ENCODE measurements at regions not wholly inside any gene's neighbourhood (a gene's known extent, or its start where the extent isn't known, plus 50 kb on each side); places are given as distances from the start of the nearest gene placed in this dataset.

DNA sequence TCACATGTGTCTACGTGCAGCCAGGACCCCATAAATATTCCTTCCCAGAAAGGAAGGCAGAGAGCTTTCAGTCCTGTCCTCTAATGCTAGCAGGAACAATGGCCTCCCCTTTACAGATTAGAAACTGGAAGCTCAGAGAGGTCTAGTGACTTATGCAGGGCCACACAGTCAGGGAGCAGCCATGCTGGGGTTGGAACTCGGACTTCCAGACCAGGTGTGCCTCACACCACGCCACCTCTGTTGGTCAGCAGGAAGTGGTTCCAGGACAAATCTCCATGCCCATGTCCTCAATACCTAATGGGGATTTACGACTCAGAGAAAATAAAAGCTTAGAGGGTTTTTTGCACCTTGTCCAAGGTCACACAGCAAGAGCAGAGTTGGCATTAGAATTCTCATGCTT, 378.9 kb downstream of the RPS24 start:
- peak in 1 of 7 donors; percentile 25 for DNase-seq
- TF ChIP-seq, protein P1, sequence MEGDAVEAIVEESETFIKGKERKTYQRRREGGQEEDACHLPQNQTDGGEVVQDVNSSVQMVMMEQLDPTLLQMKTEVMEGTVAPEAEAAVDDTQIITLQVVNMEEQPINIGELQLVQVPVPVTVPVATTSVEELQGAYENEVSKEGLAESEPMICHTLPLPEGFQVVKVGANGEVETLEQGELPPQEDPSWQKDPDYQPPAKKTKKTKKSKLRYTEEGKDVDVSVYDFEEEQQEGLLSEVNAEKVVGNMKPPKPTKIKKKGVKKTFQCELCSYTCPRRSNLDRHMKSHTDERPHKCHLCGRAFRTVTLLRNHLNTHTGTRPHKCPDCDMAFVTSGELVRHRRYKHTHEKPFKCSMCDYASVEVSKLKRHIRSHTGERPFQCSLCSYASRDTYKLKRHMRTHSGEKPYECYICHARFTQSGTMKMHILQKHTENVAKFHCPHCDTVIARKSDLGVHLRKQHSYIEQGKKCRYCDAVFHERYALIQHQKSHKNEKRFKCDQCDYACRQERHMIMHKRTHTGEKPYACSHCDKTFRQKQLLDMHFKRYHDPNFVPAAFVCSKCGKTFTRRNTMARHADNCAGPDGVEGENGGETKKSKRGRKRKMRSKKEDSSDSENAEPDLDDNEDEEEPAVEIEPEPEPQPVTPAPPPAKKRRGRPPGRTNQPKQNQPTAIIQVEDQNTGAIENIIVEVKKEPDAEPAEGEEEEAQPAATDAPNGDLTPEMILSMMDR (IDR thresholded peaks at IDR 0.05): no peak
- TF ChIP-seq POLR2A (IDR thresholded peaks at IDR 0.05): no peak
- intact Hi-C loops (cut with DNase I): no loop called here

DNA sequence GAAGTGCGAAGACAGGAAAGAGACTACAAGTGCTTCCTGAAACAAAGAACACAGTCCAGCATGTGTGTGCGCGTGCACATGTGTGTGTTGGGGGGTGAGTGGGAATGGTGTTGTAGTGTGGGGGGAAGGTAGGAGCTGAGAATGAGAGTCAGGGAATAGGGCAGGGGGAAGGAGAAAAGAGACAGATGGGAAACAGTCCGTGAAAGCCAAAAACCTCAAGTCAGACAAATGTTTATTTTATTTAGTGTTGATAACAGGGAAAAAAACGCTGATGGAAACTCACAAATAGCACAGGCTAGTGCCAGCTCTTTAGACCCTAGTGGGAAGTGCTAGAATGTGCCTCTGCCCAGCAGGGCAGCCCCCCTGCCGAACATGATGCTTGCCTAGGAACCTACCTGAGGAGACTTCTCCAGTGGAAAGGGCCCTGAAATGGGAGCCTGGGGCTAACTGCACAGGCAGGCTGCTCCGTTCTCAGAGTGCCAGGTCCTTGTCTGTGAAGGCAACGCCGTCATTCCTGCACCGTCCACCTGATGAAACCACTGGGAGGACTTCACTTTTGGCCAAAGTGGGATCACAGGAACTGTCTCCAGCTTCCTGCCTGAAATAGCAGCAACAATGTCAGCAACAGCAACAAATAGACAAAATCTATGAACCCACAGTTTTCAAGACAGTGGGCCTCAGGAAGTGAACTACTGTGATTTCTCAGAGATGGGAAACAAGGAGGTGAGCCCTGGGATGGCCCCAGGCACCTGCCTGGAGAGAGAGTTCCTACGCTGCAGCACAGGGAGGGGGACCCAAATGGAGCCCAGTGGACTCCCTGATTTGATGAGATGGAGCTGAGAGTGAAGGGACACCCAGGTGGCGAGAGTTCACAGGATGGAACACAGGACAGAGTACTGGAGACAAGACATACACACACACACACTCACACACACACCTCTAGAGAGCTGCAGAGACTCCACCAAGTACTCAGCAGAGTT, 379.7 kb downstream of the RPS24 start:
- Histone ChIP-seq H3K27me3 (no peaks in the 10 kb centered on the region), H3K36me3 (replicated peaks in 1 of 2) (no peaks in the 10 kb centered on the region), H3K9me3 (replicated peaks in 1 of 3) (no peaks in the 10 kb centered on the region), H3K4me1 (replicated peaks in 1 of 2) (peaks cover 0 to 8% of the 10 kb centered on the region in 2 donors), H3K27ac (no peak overlapping the region), H3K4me3 (no peak overlapping the region)
- intact Hi-C loops (cut with DNase I): no loop called here
- peak in 2 of 7 donors; percentile 7 to 37 for DNase-seq
- 74 to 81% (median 78%) methylated on average over 8 to 12 of the region's 12 CpGs for WGBS, 4 donors
- no peak for TF ChIP-seq POLR2A (IDR thresholded peaks at IDR 0.05)
- TF ChIP-seq, protein P1 (IDR thresholded peaks at IDR 0.05): no peak

More for the DNA sequence above, 378.9 kb downstream of the RPS24 start:
- no peak overlapping the region for H3K4me3 ChIP-seq
- peaks cover 0 to 12% of the 10 kb centered on the region in 2 donors for H3K4me1 ChIP-seq (replicated peaks in 1 of 2)
- no peak overlapping the region for H3K27ac ChIP-seq
- 74 to 82% (median 76%) methylated on average over 4 of the region's 4 CpGs for WGBS, 4 donors
- H3K36me3 ChIP-seq (replicated peaks in 1 of 2): no peaks in the 10 kb centered on the region
- H3K9me3 ChIP-seq (replicated peaks in 1 of 3): no peaks in the 10 kb centered on the region
- no peaks in the 10 kb centered on the region for H3K27me3 ChIP-seq

DNA sequence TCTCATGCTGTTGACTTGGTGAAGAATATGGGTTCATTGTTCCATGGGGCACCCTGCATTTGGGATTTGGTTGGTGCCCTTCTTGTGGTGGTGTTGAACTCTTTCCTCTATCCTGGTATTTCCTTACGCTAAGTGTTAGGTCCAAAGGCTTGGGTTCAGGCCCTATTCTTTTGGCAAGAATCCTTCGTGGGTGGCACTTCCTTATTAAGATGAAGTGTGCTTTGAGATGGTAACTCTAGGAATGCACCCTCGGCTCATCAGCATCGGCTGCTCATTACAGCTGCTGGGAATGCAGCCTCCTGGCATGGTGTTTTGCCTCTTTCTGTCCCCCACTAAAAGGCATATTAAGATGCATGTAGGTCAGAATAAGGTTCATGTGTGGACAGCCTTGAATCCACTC, 380.7 kb downstream of the RPS24 start:
- WGBS, 4 donors: 85 to 96% (median 93%) methylated on average over 4 of the region's 4 CpGs
- intact Hi-C loops (cut with DNase I): no loop called here
- DNase-seq: peak in 2 of 7 donors; percentile 3 to 21

DNA sequence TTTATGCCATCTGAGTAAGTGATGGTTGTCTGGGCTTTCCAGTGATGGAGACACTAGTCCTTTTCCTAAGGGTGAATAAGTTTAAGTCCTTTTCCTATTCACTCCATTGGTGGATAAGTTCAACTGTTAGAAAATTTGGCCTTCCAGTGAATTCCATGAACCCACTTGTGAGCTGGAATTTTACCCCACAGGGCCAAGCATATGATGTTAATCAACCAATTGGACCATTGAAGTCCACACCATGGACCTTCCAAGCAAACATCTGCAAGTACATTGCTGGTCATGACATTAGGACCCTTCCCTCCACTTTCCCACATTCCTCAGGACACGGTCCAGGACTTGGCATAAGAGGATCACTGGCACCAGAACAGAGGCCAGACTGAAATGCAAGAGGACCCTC, 381.4 kb downstream of the RPS24 start:
- TF ChIP-seq, protein P1 (IDR thresholded peaks at IDR 0.05): no peak
- no peak for TF ChIP-seq POLR2A (IDR thresholded peaks at IDR 0.05)
- no peak overlapping the region for H3K27ac ChIP-seq
- intact Hi-C loops (cut with DNase I): no loop called here
- WGBS, 4 donors: 71 to 100% (median 87%) methylated on average over 1 of the region's 1 CpG
- H3K4me3 ChIP-seq: no peak overlapping the region
- DNase-seq: peak in 1 of 7 donors; percentile 13
- H3K27me3 ChIP-seq: no peaks in the 10 kb centered on the region
- H3K9me3 ChIP-seq (replicated peaks in 1 of 3): no peaks in the 10 kb centered on the region
- no peaks in the 10 kb centered on the region for H3K4me1 ChIP-seq (replicated peaks in 1 of 2)
- no peaks in the 10 kb centered on the region for H3K36me3 ChIP-seq (replicated peaks in 1 of 2)

More for the DNA sequence above, 380.7 kb downstream of the RPS24 start:
- Histone ChIP-seq H3K4me1 (replicated peaks in 1 of 2) (no peaks in the 10 kb centered on the region), H3K36me3 (replicated peaks in 1 of 2) (no peaks in the 10 kb centered on the region), H3K27me3 (no peaks in the 10 kb centered on the region), H3K9me3 (replicated peaks in 1 of 3) (no peaks in the 10 kb centered on the region), H3K4me3 (no peak overlapping the region), H3K27ac (no peak overlapping the region)
- TF ChIP-seq POLR2A (IDR thresholded peaks at IDR 0.05): no peak
- TF ChIP-seq, protein P1 (IDR thresholded peaks at IDR 0.05): no peak
